Stomach (tissue), 8 donors: ENCODE measurements at regions not wholly inside any gene's neighbourhood (a gene's known extent, or its start where the extent isn't known, plus 50 kb on each side); places are given as distances from the start of the nearest gene placed in this dataset.

Experiments used
- DNase-seq, 2 donors: peaks; one replicate each; pipeline versions ENCODE4 v3.0.0 to v3.0.0-alpha.2; 2013 to 2019
- H3K27ac ChIP-seq, 5 donors: fragments of 200-600 bp in 4 of 5; sonication (generic) in 4 of 5; one replicate each; pipeline ENCODE4 v1.5.1; 2013 to 2019; ENCODE audit warnings: mild to moderate bottlenecking in 1 of 5, moderate library complexity in 1 of 5
- H3K27me3 ChIP-seq, 3 donors: fragments of 200-600 bp; sonication (generic); one replicate each; pipeline ENCODE4 v1.5.1; 2017 to 2019; ENCODE audit warnings: mixed run types in 1 of 3
- H3K36me3 ChIP-seq, 4 donors: fragments of 200-600 bp; sonication (generic); 1 replicate in 3 of 4; 2 replicates in 1 of 4; pipeline ENCODE4 v1.5.1; 2016 to 2019
- H3K4me1 ChIP-seq, 4 donors: fragments of 200-600 bp; sonication (generic); one replicate each; pipeline ENCODE4 v1.5.1; 2016 to 2019
- H3K4me3 ChIP-seq, 4 donors: fragments of 200-600 bp; sonication (generic) in 3 of 4; one replicate each; pipeline ENCODE4 v1.5.1; 2016 to 2019; ENCODE audit warnings: mild to moderate bottlenecking in 1 of 4
- H3K9me3 ChIP-seq, 4 donors: fragments of 200-600 bp; sonication (generic); one replicate each; pipeline ENCODE4 v1.5.1; 2016 to 2019
- EP300 ChIP-seq: sonication (generic); formaldehyde crosslinking; IDR thresholded peaks from one replicate; pipeline ENCODE4 v1.6.1; 2017; ENCODE audit warnings: antibody characterized with exemption
- POLR2A ChIP-seq, 4 donors: fragments of 450-650 bp; IDR thresholded peaks; one replicate each; pipeline ENCODE4 v1.6.1; 2016; ENCODE audit warnings: antibody characterized with exemption in 4 of 4, control low read depth in 2 of 4, mild to moderate bottlenecking in 1 of 4, moderate library complexity in 1 of 4
- POLR2AphosphoS5 ChIP-seq, 3 donors: sonication (generic); formaldehyde crosslinking; IDR thresholded peaks; one replicate each; pipeline ENCODE4 v1.6.1; 2016; ENCODE audit warnings: antibody characterized with exemption in 3 of 3
- WGBS, 5 donors: extraction: QIAGEN DNeasy Blood & Tissue Kit in 3 of 5; methylation state at CpG; one replicate each; pipeline versions ENCODE4 v1.1.5 to v1.1.7; 2013 to 2018; 5-methylcytosine and 5-hydroxymethylcytosine counted together
- intact Hi-C: fragments of 100-400 bp; cut with DNase I; formaldehyde crosslinking; loops from one replicate; pipeline ENCODE4 v1.15.1; 2023; ENCODE audit warnings: low total_unique reads
- TF ChIP-seq, protein P1 (sequence below), 7 experiments: fragments of 450-650 bp in 4 of 7; fragments of 200-600 bp in 3 of 7; sonication (generic) in 3 of 7; IDR thresholded peaks; one replicate each; pipeline ENCODE4 v1.5.1; 2016 to 2019; ENCODE audit warnings: antibody characterized with exemption in 7 of 7, control low read depth in 2 of 7, mild to moderate bottlenecking in 1 of 7
- donor health status: healthy with polysubstance abuse.
- donor health status: Bipolar disorder and iron deficiency.
- donor health status: healthy.

GRCh38 chr4:65120287-65120686, 550.0 kb downstream of the EPHA5 start:
- no peak for DNase-seq
- Histone ChIP-seq H3K27ac (no peak overlapping the region), H3K36me3 (no peaks in the 10 kb centered on the region), H3K9me3 (no peaks in the 10 kb centered on the region), H3K27me3 (no peaks in the 10 kb centered on the region), H3K4me1 (no peaks in the 10 kb centered on the region), H3K4me3 (no peak overlapping the region)
- no peak for TF ChIP-seq EP300
- no peak for TF ChIP-seq POLR2AphosphoS5 (IDR thresholded peaks at IDR 0.05)
- TF ChIP-seq, protein P1, sequence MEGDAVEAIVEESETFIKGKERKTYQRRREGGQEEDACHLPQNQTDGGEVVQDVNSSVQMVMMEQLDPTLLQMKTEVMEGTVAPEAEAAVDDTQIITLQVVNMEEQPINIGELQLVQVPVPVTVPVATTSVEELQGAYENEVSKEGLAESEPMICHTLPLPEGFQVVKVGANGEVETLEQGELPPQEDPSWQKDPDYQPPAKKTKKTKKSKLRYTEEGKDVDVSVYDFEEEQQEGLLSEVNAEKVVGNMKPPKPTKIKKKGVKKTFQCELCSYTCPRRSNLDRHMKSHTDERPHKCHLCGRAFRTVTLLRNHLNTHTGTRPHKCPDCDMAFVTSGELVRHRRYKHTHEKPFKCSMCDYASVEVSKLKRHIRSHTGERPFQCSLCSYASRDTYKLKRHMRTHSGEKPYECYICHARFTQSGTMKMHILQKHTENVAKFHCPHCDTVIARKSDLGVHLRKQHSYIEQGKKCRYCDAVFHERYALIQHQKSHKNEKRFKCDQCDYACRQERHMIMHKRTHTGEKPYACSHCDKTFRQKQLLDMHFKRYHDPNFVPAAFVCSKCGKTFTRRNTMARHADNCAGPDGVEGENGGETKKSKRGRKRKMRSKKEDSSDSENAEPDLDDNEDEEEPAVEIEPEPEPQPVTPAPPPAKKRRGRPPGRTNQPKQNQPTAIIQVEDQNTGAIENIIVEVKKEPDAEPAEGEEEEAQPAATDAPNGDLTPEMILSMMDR (IDR thresholded peaks at IDR 0.05) = no peak
- TF ChIP-seq POLR2A (IDR thresholded peaks at IDR 0.05) = no peak
- intact Hi-C loops = no loop called here
- 17 to 30% (median 24%) methylated on average over 1 of the region's 1 CpG for WGBS, 5 donors

GRCh38 chr4:65102419-65102818, 567.9 kb downstream of the EPHA5 start:
- TF ChIP-seq POLR2AphosphoS5 (IDR thresholded peaks at IDR 0.05) (no peak), EP300 (no peak)
- TF ChIP-seq, protein P1 (IDR thresholded peaks at IDR 0.05) = no peak
- no peak overlapping the region for H3K4me3 ChIP-seq
- H3K36me3 ChIP-seq = no peaks in the 10 kb centered on the region
- no peaks in the 10 kb centered on the region for H3K4me1 ChIP-seq
- no peak overlapping the region for H3K27ac ChIP-seq
- H3K9me3 ChIP-seq = peaks cover 0 to 4% (median 0%) of the 10 kb centered on the region in 4 donors
- H3K27me3 ChIP-seq = no peaks in the 10 kb centered on the region
- intact Hi-C loops = no loop called here
- DNase-seq = no peak
- 54 to 81% (median 76%) methylated on average over 2 of the region's 2 CpGs for WGBS, 5 donors

DNA sequence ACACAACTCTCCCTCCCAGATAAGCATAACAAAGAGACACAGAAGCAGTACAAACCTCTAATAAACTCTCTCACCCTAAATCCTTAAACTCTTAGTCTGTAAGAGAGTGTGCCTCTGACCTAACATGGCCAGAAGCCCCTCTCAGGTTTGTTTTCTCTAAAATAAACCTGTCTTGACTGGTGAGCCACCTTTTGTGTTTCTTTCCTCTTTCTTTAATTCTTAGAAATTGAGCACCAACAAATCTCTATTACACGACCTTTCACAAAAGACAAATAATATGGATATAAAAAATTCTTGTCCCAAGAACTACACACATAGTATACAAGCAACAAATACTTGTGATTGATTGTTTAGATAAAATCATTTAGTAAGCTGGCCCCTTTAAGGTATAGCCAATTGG, 573.7 kb downstream of the EPHA5 start:
- TF ChIP-seq POLR2AphosphoS5 (IDR thresholded peaks at IDR 0.05) (no peak), EP300 (no peak), POLR2A (IDR thresholded peaks at IDR 0.05) (no peak)
- TF ChIP-seq, protein P1 (IDR thresholded peaks at IDR 0.05) = no peak
- Histone ChIP-seq H3K36me3 (no peaks in the 10 kb centered on the region), H3K4me1 (no peaks in the 10 kb centered on the region), H3K27ac (no peak overlapping the region), H3K9me3 (peaks cover 0 to 6% (median 5%) of the 10 kb centered on the region in 4 donors), H3K27me3 (no peaks in the 10 kb centered on the region), H3K4me3 (no peak overlapping the region)
- DNase-seq = no peak
- intact Hi-C loops = no loop called here
- 18 to 42% (median 34%) methylated on average over 1 of the region's 1 CpG for WGBS, 5 donors

DNA sequence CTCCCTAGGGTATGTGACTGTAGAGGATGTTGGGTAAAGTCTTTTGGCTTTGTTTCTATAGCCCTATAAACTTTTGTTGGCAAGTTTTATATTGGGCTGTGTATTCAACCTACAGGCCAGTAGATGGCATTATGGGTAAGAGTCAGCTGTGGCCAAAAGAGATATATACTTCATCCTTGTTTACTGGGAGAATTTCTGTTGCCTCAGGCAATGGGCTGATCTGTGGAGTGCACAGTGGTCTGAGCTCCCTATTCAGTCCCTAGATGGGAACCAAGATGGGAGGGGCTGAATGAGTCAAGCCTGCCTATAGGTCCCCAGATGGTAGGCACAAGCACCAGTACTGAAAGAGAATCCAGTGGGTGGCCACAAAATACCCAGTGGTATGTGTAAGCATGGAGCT, 580.6 kb downstream of the EPHA5 start:
- Histone ChIP-seq H3K4me3 (no peak overlapping the region), H3K4me1 (no peaks in the 10 kb centered on the region), H3K27ac (no peak overlapping the region), H3K27me3 (no peaks in the 10 kb centered on the region), H3K9me3 (peaks cover 0 to 6% (median 5%) of the 10 kb centered on the region in 4 donors), H3K36me3 (no peaks in the 10 kb centered on the region)
- TF ChIP-seq POLR2A (IDR thresholded peaks at IDR 0.05) (no peak), EP300 (no peak), POLR2AphosphoS5 (IDR thresholded peaks at IDR 0.05) (no peak)
- TF ChIP-seq, protein P1 (IDR thresholded peaks at IDR 0.05) = no peak
- intact Hi-C loops = no loop called here
- DNase-seq = peak in 1 of 2 donors; percentile 12
